ENCODE measurements at regions not wholly inside any gene's neighbourhood (a gene's known extent, or its start where the extent isn't known, plus 50 kb on each side); places are given as distances from the start of the nearest gene placed in this dataset.

GRCh38 chr2:194252127-194252526, 1404.9 kb upstream of the SLC39A10 start:
- intact Hi-C loops (cut with micrococcal nuclease; ENCODE audit: unreplicated experiment), result no loop called here
- H3K27ac ChIP-seq (ENCODE audit: low read depth, low read length, poor library complexity, severe bottlenecking), result no peak overlapping the region
- no peaks in the 10 kb centered on the region for H3K36me3 ChIP-seq (ENCODE audit: insufficient read depth, low read length)
- ChIA-PET CTCF (ENCODE audit: unreplicated experiment) (no interaction called here), POLR2A (interaction anchor here (0.6 to 1.0 kb wide), 4 partner anchors 9 to 503 kb away, joined by 3 to 4 read pairs (median 3); no protein-coding TSS in a partner anchor)
- no peaks in the 10 kb centered on the region for H3K9me2 ChIP-seq (ENCODE audit: insufficient read depth, low read length)
- no peak overlapping the region for H3K4me3 ChIP-seq (ENCODE audit: low read depth, low read length, poor library complexity, severe bottlenecking)
- DNase-seq (ENCODE audit: low spot score), result no peak
- H2AFZ ChIP-seq (ENCODE audit: low read length), result no peak overlapping the region
- TF ChIP-seq EZH2phosphoT487 (IDR thresholded peaks at IDR 0.05; ENCODE audit: borderline replicate concordance, low read depth, low read length) (no peak), CTCF (conservative IDR thresholded peaks at IDR 0.05; ENCODE audit: low read length) (no peak)
- H3K4me2 ChIP-seq (ENCODE audit: low read length), result no peak overlapping the region
- H3K79me2 ChIP-seq (ENCODE audit: insufficient read depth, low read depth, low read length), result no peaks in the 10 kb centered on the region
- H3K4me1 ChIP-seq (ENCODE audit: insufficient read depth, low read length, poor library complexity, severe bottlenecking), result no peaks in the 10 kb centered on the region
- H3K9me3 ChIP-seq (ENCODE audit: low read length), result no peaks in the 10 kb centered on the region
- no peaks in the 10 kb centered on the region for H4K20me1 ChIP-seq (ENCODE audit: insufficient read depth, low read length)
- BruUV-seq (replicated peaks), result no TSS peak

DNA sequence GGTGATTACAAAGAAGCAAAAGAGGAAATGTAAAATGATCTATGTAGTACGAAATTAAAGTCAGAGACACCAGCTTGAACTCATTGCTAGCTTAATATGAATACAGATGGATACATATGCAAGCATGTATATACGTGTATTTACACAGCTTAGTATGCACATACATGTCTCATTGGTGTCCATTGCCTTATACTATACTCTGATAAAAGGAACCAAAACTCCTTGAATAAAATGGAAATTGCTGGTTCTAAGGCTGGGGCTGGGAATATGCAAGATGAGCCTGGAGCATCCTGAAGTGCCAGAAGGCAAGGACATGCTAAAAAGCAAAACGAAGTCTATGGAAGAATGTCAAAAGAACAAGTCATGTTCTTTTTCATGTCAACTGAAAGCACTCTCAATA, 1424.4 kb upstream of the SLC39A10 start:
- ChIA-PET CTCF (ENCODE audit: unreplicated experiment) (no interaction called here), POLR2A (interaction anchor here (1.1 kb wide), 1 partner anchor 9 kb away, joined by 3 read pairs; no protein-coding TSS in a partner anchor)
- Histone ChIP-seq H3K36me3 (ENCODE audit: insufficient read depth, low read length) (no peaks in the 10 kb centered on the region), H3K4me1 (ENCODE audit: insufficient read depth, low read length, poor library complexity, severe bottlenecking) (no peaks in the 10 kb centered on the region), H3K4me3 (ENCODE audit: low read depth, low read length, poor library complexity, severe bottlenecking) (no peak overlapping the region), H4K20me1 (ENCODE audit: insufficient read depth, low read length) (no peaks in the 10 kb centered on the region), H3K4me2 (ENCODE audit: low read length) (no peak overlapping the region), H3K79me2 (ENCODE audit: insufficient read depth, low read depth, low read length) (no peaks in the 10 kb centered on the region), H3K27ac (ENCODE audit: low read depth, low read length, poor library complexity, severe bottlenecking) (no peak overlapping the region), H3K9me2 (ENCODE audit: insufficient read depth, low read length) (no peaks in the 10 kb centered on the region), H3K9me3 (ENCODE audit: low read length) (no peaks in the 10 kb centered on the region), H2AFZ (ENCODE audit: low read length) (no peak overlapping the region)
- BruUV-seq (replicated peaks), result no TSS peak
- intact Hi-C loops (cut with micrococcal nuclease; ENCODE audit: unreplicated experiment), result no loop called here
- DNase-seq (ENCODE audit: low spot score), result no peak
- TF ChIP-seq CTCF (conservative IDR thresholded peaks at IDR 0.05; ENCODE audit: low read length), result no peak

DNA sequence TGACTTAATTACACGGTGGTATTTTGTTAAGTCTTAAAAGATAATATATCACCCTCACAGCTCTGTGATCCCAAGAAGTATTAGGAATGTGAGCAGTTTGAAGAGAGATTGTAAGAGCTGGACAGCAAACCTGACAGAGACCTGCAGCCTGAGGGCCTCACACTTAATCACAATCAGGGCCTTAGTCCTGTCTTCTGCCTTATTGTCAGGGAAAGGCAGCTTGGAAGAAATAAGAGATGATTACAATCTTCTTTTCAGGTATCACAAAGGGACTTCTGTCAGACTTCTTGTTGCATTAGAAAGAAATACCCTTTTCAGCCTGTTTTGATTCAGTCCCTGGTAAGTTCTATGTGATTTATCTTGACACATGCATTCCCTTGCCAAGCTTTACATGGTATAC, 1433.8 kb upstream of the SLC39A10 start:
- no peaks in the 10 kb centered on the region for H3K9me3 ChIP-seq (ENCODE audit: low read length)
- H3K27ac ChIP-seq (ENCODE audit: low read depth, low read length, poor library complexity, severe bottlenecking), result no peak overlapping the region
- DNase-seq (ENCODE audit: low spot score), result no peak
- H4K20me1 ChIP-seq (ENCODE audit: insufficient read depth, low read length), result no peaks in the 10 kb centered on the region
- H3K4me3 ChIP-seq (ENCODE audit: low read depth, low read length, poor library complexity, severe bottlenecking), result no peak overlapping the region
- POLR2A ChIA-PET, result interaction anchor here (0.5 to 1.3 kb wide), 3 partner anchors 12 to 120 kb away, joined by 3 to 4 read pairs (median 3); no protein-coding TSS in a partner anchor
- H3K4me2 ChIP-seq (ENCODE audit: low read length), result no peak overlapping the region
- H3K4me1 ChIP-seq (ENCODE audit: insufficient read depth, low read length, poor library complexity, severe bottlenecking), result no peaks in the 10 kb centered on the region
- BruUV-seq (replicated peaks), result no TSS peak
- H2AFZ ChIP-seq (ENCODE audit: low read length), result no peak overlapping the region
- no peaks in the 10 kb centered on the region for H3K36me3 ChIP-seq (ENCODE audit: insufficient read depth, low read length)
- intact Hi-C loops (cut with micrococcal nuclease; ENCODE audit: unreplicated experiment), result no loop called here
- H3K79me2 ChIP-seq (ENCODE audit: insufficient read depth, low read depth, low read length), result no peaks in the 10 kb centered on the region
- H3K9me2 ChIP-seq (ENCODE audit: insufficient read depth, low read length), result no peaks in the 10 kb centered on the region
- TF ChIP-seq EZH2phosphoT487 (IDR thresholded peaks at IDR 0.05; ENCODE audit: borderline replicate concordance, low read depth, low read length) (no peak), CTCF (conservative IDR thresholded peaks at IDR 0.05; ENCODE audit: low read length) (no peak)
- CTCF ChIA-PET (ENCODE audit: unreplicated experiment), result no interaction called here
